ENCODE measurements at regions not wholly inside any gene's neighbourhood (a gene's known extent, or its start where the extent isn't known, plus 50 kb on each side); places are given as distances from the start of the nearest gene placed in this dataset.
"Not testable (repeated sequence)": the region's sequence is repeated elsewhere in the genome, so short reads cannot be mapped to it uniquely, and the experiment has no call there.

GRCh38 chr1:67947114-67947513 lies 103.3 kb downstream of the DIRAS3 start:
- DNase-seq: peak in 3 of 14 donors; percentile 12 to 50 (median 33)

- DNase-seq: peak in 2 of 14 donors; percentile 7
Measured at GRCh38 chr1:67945733-67946374, 104.6 kb downstream of the DIRAS3 start.

GRCh38 chr1:67942274-67942673 lies 108.2 kb downstream of the DIRAS3 start:
- no peak for DNase-seq

GRCh38 chr1:67941746-67942145 lies 108.5 kb upstream of the GNG12 start:
- no peak for DNase-seq

GRCh38 chr1:67941155-67941554 lies 107.9 kb upstream of the GNG12 start:
- no peak for DNase-seq

GRCh38 chr1:67939942-67940341 lies 106.7 kb upstream of the GNG12 start:
- no peak for DNase-seq

GRCh38 chr1:67939186-67939743 lies 106.0 kb upstream of the GNG12 start:
- no peak for DNase-seq

- DNase-seq: peak in 1 of 14 donors; percentile 3
Measured at GRCh38 chr1:67937651-67938050, 104.4 kb upstream of the GNG12 start.

GRCh38 chr1:67937010-67937409 lies 103.7 kb upstream of the GNG12 start:
- DNase-seq: no peak

GRCh38 chr1:67935560-67935959 lies 102.3 kb upstream of the GNG12 start:
- DNase-seq: no peak

GRCh38 chr1:67931198-67931597 lies 97.9 kb upstream of the GNG12 start:
- DNase-seq: no peak

- no peak for DNase-seq
Measured at GRCh38 chr1:67923074-67923473, 89.8 kb upstream of the GNG12 start.

- no peak for DNase-seq
Measured at GRCh38 chr1:67921725-67922489, 88.6 kb upstream of the GNG12 start.

- DNase-seq: no peak
Measured at GRCh38 chr1:67919274-67920072, 86.2 kb upstream of the GNG12 start.

- DNase-seq: no peak
Measured at GRCh38 chr1:67918067-67918466, 84.8 kb upstream of the GNG12 start.

GRCh38 chr1:67917006-67917405 lies 83.7 kb upstream of the GNG12 start:
- no peak for DNase-seq

GRCh38 chr1:67916140-67916886 lies 83.0 kb upstream of the GNG12 start:
- DNase-seq: no peak

GRCh38 chr1:67909776-67910175 lies 76.5 kb upstream of the GNG12 start:
- DNase-seq: no peak

GRCh38 chr1:67908250-67908936 lies 75.1 kb upstream of the GNG12 start:
- DNase-seq: no peak

GRCh38 chr1:67907467-67907866 lies 74.2 kb upstream of the GNG12 start:
- not testable (repeated sequence) for DNase-seq

- not testable (repeated sequence) for DNase-seq
Measured at GRCh38 chr1:67906015-67906414, 72.7 kb upstream of the GNG12 start.

Data from C1 segment of cervical spinal cord (tissue), 14 donors.